ENCODE measurements at regions not wholly inside any gene's neighbourhood (a gene's known extent, or its start where the extent isn't known, plus 50 kb on each side); places are given as distances from the start of the nearest gene placed in this dataset.
"Not testable (repeated sequence)": the region's sequence is repeated elsewhere in the genome, so short reads cannot be mapped to it uniquely, and the experiment has no call there.

GRCh38 chr2:36035137-36035536 is 320.4 kb upstream of the CRIM1 start:
- no peak for DNase-seq

GRCh38 chr2:36032046-36032445 is 323.5 kb upstream of the CRIM1 start:
- DNase-seq = no peak

GRCh38 chr2:36031471-36031870 is 324.1 kb upstream of the CRIM1 start:
- no peak for DNase-seq

- DNase-seq = peak in 1 of 2 experiments; percentile 29
These were observed 328.0 kb upstream of the CRIM1 start for GRCh38 chr2:36027616-36028015.

GRCh38 chr2:36013064-36013463 is 342.5 kb upstream of the CRIM1 start:
- no peak for DNase-seq

GRCh38 chr2:36006444-36006843 is 349.1 kb upstream of the CRIM1 start:
- no peak for DNase-seq

GRCh38 chr2:36002941-36003340 is 352.6 kb upstream of the CRIM1 start:
- DNase-seq = no peak

- no peak for DNase-seq
These were observed 358.1 kb upstream of the CRIM1 start for GRCh38 chr2:35997488-35997887.

GRCh38 chr2:35989503-35989902 is 366.1 kb upstream of the CRIM1 start:
- DNase-seq = peak in 1 of 2 experiments; percentile 1

GRCh38 chr2:35989040-35989439 is 366.5 kb upstream of the CRIM1 start:
- DNase-seq = no peak

- no peak for DNase-seq
These were observed 368.7 kb upstream of the CRIM1 start for GRCh38 chr2:35986871-35987270.

- no peak for DNase-seq
These were observed 377.4 kb upstream of the CRIM1 start for GRCh38 chr2:35978218-35978617.

GRCh38 chr2:35976611-35977010 is 379.0 kb upstream of the CRIM1 start:
- DNase-seq = no peak

GRCh38 chr2:35973737-35974132 is 381.8 kb upstream of the CRIM1 start:
- no peak for DNase-seq

- DNase-seq = peak in 1 of 2 experiments; percentile 12
These were observed 382.3 kb upstream of the CRIM1 start for GRCh38 chr2:35973132-35973736.

GRCh38 chr2:35963824-35964223 is 391.8 kb upstream of the CRIM1 start:
- no peak for DNase-seq

GRCh38 chr2:35963357-35963756 is 392.2 kb upstream of the CRIM1 start:
- no peak for DNase-seq

GRCh38 chr2:35962585-35963146 is 392.9 kb upstream of the CRIM1 start:
- no peak for DNase-seq

- no peak for DNase-seq
These were observed 395.0 kb upstream of the CRIM1 start for GRCh38 chr2:35960596-35960995.

GRCh38 chr2:35957053-35957452 is 398.5 kb upstream of the CRIM1 start:
- not testable (repeated sequence) for DNase-seq

GRCh38 chr2:35946478-35946877 is 409.1 kb upstream of the CRIM1 start:
- DNase-seq = no peak

GRCh38 chr2:35938838-35939237 is 416.7 kb upstream of the CRIM1 start:
- no peak for DNase-seq

GRCh38 chr2:35933031-35933430 is 422.5 kb upstream of the CRIM1 start:
- no peak for DNase-seq

GRCh38 chr2:35932276-35932963 is 423.2 kb upstream of the CRIM1 start:
- no peak for DNase-seq

- no peak for DNase-seq
These were observed 424.0 kb upstream of the CRIM1 start for GRCh38 chr2:35931626-35932025.

All from NCI-H1930 (cell line).